GM12801 (cell line): ENCODE measurements at regions not wholly inside any gene's neighbourhood (a gene's known extent, or its start where the extent isn't known, plus 50 kb on each side); places are given as distances from the start of the nearest gene placed in this dataset.

Source experiments
- CTCF ChIP-seq: IDR thresholded peaks from one replicate; pipeline ENCODE4 v1.5.1; 2011; ENCODE audit warnings: control low read depth; ENCODE audit not compliant: insufficient read length; ENCODE audit errors: extremely low read depth

GRCh38 chr18:11437046-11437445, 172.3 kb upstream of the SLC35G4 start:
- no peak for TF ChIP-seq CTCF

GRCh38 chr18:11432360-11432811, 177.0 kb upstream of the SLC35G4 start:
- no peak for TF ChIP-seq CTCF

- no peak for TF ChIP-seq CTCF
These were observed 179.5 kb upstream of the SLC35G4 start for GRCh38 chr18:11429876-11430275.

GRCh38 chr18:11425211-11425610, 184.2 kb upstream of the SLC35G4 start:
- no peak for TF ChIP-seq CTCF

- no peak for TF ChIP-seq CTCF
These were observed 190.1 kb upstream of the SLC35G4 start for GRCh38 chr18:11419338-11419737.

- no peak for TF ChIP-seq CTCF
These were observed 196.6 kb upstream of the SLC35G4 start for GRCh38 chr18:11412811-11413210.

GRCh38 chr18:11411048-11411447, 198.3 kb upstream of the SLC35G4 start:
- TF ChIP-seq CTCF, result no peak
